ENCODE measurements at regions not wholly inside any gene's neighbourhood (a gene's known extent, or its start where the extent isn't known, plus 50 kb on each side); places are given as distances from the start of the nearest gene placed in this dataset.

GRCh38 chr2:157107877-157108276 is 149.6 kb upstream of the GALNT5 start:
- peak; percentile 4 to 88 for DNase-seq (ENCODE audit: low read depth in 2 of 2)
- no peak overlapping the region for H3K4me3 ChIP-seq (replicated peaks in 1 of 2; ENCODE audit: low read depth in 2 of 2, low read length in 2 of 2)
- TF ChIP-seq, protein P1, sequence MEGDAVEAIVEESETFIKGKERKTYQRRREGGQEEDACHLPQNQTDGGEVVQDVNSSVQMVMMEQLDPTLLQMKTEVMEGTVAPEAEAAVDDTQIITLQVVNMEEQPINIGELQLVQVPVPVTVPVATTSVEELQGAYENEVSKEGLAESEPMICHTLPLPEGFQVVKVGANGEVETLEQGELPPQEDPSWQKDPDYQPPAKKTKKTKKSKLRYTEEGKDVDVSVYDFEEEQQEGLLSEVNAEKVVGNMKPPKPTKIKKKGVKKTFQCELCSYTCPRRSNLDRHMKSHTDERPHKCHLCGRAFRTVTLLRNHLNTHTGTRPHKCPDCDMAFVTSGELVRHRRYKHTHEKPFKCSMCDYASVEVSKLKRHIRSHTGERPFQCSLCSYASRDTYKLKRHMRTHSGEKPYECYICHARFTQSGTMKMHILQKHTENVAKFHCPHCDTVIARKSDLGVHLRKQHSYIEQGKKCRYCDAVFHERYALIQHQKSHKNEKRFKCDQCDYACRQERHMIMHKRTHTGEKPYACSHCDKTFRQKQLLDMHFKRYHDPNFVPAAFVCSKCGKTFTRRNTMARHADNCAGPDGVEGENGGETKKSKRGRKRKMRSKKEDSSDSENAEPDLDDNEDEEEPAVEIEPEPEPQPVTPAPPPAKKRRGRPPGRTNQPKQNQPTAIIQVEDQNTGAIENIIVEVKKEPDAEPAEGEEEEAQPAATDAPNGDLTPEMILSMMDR (IDR thresholded peaks at IDR 0.05; ENCODE audit: low read depth, low read length): no peak

DNA sequence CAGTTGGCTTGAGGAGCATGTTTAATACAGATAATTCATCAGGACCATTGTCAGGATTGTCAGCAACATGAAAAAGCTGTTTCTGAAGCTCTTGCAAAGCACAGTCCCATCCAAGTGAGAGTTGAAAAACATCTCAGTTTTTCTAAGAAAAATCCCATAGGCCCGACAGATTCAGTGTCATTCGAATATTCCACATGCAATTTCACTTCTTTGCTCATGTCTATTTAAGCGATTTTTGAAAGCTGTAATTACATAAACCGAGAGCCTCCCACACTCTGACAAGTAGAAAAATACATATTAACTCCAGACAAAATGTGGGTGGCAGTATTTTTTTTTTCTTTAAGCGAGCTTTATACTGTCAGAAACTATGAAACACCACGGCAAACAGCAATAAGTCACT is 134.7 kb upstream of the GALNT5 start:
- TF ChIP-seq, protein P1 (IDR thresholded peaks at IDR 0.05; ENCODE audit: low read depth, low read length): no peak
- H3K4me3 ChIP-seq (replicated peaks in 1 of 2; ENCODE audit: low read depth in 2 of 2, low read length in 2 of 2): no peak overlapping the region
- DNase-seq (ENCODE audit: low read depth in 2 of 2): no peak

- TF ChIP-seq, protein P1 (IDR thresholded peaks at IDR 0.05; ENCODE audit: low read depth, low read length): no peak
- no peak overlapping the region for H3K4me3 ChIP-seq (replicated peaks in 1 of 2; ENCODE audit: low read depth in 2 of 2, low read length in 2 of 2)
- DNase-seq (ENCODE audit: low read depth in 2 of 2): no peak
Observed at GRCh38 chr2:157124731-157125130, 132.8 kb upstream of the GALNT5 start.

DNA sequence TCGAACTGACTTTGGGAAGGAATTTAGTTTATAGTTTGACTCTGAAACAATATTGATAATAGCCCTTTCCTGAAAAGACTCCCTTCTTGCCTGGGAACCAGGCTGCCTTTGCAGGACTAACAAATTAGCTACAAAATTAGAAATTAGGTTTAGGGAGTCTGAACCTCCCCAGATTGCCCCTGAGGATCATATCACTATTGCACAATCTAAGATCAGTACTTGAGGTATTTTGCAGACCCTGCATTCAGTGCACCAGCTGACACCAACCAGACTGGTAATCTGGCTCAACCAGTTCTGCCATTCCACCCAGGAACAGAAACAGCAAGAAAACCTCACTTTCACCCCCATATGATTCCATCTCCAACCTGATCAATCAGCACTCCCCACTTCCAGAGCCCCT is 131.8 kb upstream of the GALNT5 start:
- DNase-seq (ENCODE audit: low read depth in 2 of 2): no peak
- H3K4me3 ChIP-seq (replicated peaks in 1 of 2; ENCODE audit: low read depth in 2 of 2, low read length in 2 of 2): no peak overlapping the region
- TF ChIP-seq, protein P1 (IDR thresholded peaks at IDR 0.05; ENCODE audit: low read depth, low read length): no peak

GRCh38 chr2:157127249-157128012 is 130.1 kb upstream of the GALNT5 start:
- TF ChIP-seq, protein P1 (IDR thresholded peaks at IDR 0.05; ENCODE audit: low read depth, low read length): no peak

GRCh38 chr2:157143901-157144300 is 113.6 kb upstream of the GALNT5 start:
- TF ChIP-seq, protein P1 (IDR thresholded peaks at IDR 0.05; ENCODE audit: low read depth, low read length): no peak
- no peak for DNase-seq (ENCODE audit: low read depth in 2 of 2)
- no peak overlapping the region for H3K4me3 ChIP-seq (replicated peaks in 1 of 2; ENCODE audit: low read depth in 2 of 2, low read length in 2 of 2)

More at GRCh38 chr2:157127249-157128012, 130.1 kb upstream of the GALNT5 start:
- no peak for DNase-seq (ENCODE audit: low read depth in 2 of 2)
- H3K4me3 ChIP-seq (replicated peaks in 1 of 2; ENCODE audit: low read depth in 2 of 2, low read length in 2 of 2): no peak overlapping the region

GRCh38 chr2:157149270-157149669 is 108.2 kb upstream of the GALNT5 start:
- H3K4me3 ChIP-seq (replicated peaks in 1 of 2; ENCODE audit: low read depth in 2 of 2, low read length in 2 of 2): no peak overlapping the region
- DNase-seq (ENCODE audit: low read depth in 2 of 2): no peak
- TF ChIP-seq, protein P1 (IDR thresholded peaks at IDR 0.05; ENCODE audit: low read depth, low read length): no peak
